CD8-positive, alpha-beta memory T cell (primary cell): ENCODE measurements at regions not wholly inside any gene's neighbourhood (a gene's known extent, or its start where the extent isn't known, plus 50 kb on each side); places are given as distances from the start of the nearest gene placed in this dataset.

Experiments
- CTCF ChIA-PET: fragments of 350-600 bp; sonication (Branson Sonifier 250); formaldehyde crosslinking; loops from one replicate; lab custom pipeline; 2021; ENCODE audit warnings: antibody characterized with exemption; lab: Charles Lee
- POLR2A ChIA-PET: fragments of 350-600 bp; sonication (Branson Sonifier 250); formaldehyde crosslinking; loops from one replicate; lab custom pipeline; 2021; ENCODE audit warnings: antibody characterized with exemption; lab: Charles Lee
- DNase-seq, 5 donors: peaks; one replicate each; pipeline versions ENCODE4 v3.0.0 to v3.0.0-alpha.2; 2020 to 2022; ENCODE audit warnings: mixed read lengths in 1 of 5
- H3K27ac ChIP-seq: one replicate; pipeline ENCODE4 v1.7.0; 2013; ENCODE audit warnings: low read depth, mild to moderate bottlenecking, low read length, moderate library complexity
- H3K27me3 ChIP-seq: 2 replicates; pipeline ENCODE4 v1.7.0; 2013; ENCODE audit warnings: low read length, mild to moderate bottlenecking; ENCODE audit not compliant: insufficient read depth, poor library complexity, severe bottlenecking
- H3K36me3 ChIP-seq: 2 replicates; pipeline ENCODE4 v1.7.0; 2013; ENCODE audit warnings: mild to moderate bottlenecking, low read length, moderate library complexity; ENCODE audit not compliant: insufficient read depth
- H3K4me1 ChIP-seq: 2 replicates; pipeline ENCODE4 v1.7.0; 2013; ENCODE audit warnings: mild to moderate bottlenecking, low read length, moderate library complexity; ENCODE audit not compliant: insufficient read depth
- H3K4me3 ChIP-seq: 2 replicates; pipeline ENCODE4 v1.7.0; 2013; ENCODE audit warnings: mild to moderate bottlenecking, low read length
- H3K9me3 ChIP-seq: 2 replicates; pipeline ENCODE4 v1.7.0; 2013; ENCODE audit warnings: mild to moderate bottlenecking, low read length
- H3K27ac Mint-ChIP-seq, 8 donors: one replicate each; pipeline ENCODE4 v1.8.0; 2020 to 2021; ENCODE audit warnings: mixed read lengths in 8 of 8, mild to moderate bottlenecking in 6 of 8, inconsistent platforms in 3 of 8, moderate library complexity in 3 of 8
- H3K27me3 Mint-ChIP-seq, 2 donors: one replicate each; pipeline ENCODE4 v1.8.0; 2020 to 2021; ENCODE audit warnings: mixed read lengths in 2 of 2, mild to moderate bottlenecking in 1 of 2, moderate library complexity in 1 of 2
- H3K36me3 Mint-ChIP-seq, 3 donors: one replicate each; pipeline ENCODE4 v1.8.0; 2020 to 2021; ENCODE audit warnings: mixed read lengths in 3 of 3, inconsistent platforms in 1 of 3, mild to moderate bottlenecking in 1 of 3
- H3K4me1 Mint-ChIP-seq, 3 donors: one replicate each; pipeline ENCODE4 v1.8.0; 2020 to 2021; ENCODE audit warnings: mixed read lengths in 3 of 3, inconsistent platforms in 1 of 3, mild to moderate bottlenecking in 1 of 3
- H3K4me3 Mint-ChIP-seq, 7 donors: one replicate each; pipeline ENCODE4 v1.8.0; 2020 to 2021; ENCODE audit warnings: mixed read lengths in 7 of 7, mild to moderate bottlenecking in 6 of 7, moderate library complexity in 4 of 7, inconsistent platforms in 2 of 7
- H3K9me3 Mint-ChIP-seq, 5 donors: one replicate each; pipeline ENCODE4 v1.8.0; 2020 to 2022; ENCODE audit warnings: mixed read lengths in 5 of 5, mild to moderate bottlenecking in 3 of 5, moderate library complexity in 2 of 5, inconsistent platforms in 1 of 5

DNA sequence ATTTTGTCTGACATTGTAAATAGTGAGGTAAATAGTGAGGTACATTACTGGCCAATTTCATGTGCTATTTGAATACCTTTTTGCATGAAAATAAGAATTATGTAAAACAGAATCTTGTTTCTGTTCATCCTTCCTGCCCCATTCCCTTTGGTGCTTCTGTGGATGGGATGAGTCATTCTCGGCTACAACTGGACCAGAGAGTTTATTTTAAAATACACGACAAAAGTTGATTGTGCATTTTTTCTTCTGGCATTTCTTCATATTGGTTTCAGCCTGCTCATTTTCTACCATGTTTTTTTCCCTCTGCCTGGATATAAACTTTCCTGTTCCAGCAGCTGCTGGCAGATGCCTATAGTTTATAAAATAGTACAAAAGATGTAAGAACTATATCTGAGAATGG is 107.5 kb downstream of the CYSLTR2 start:
- H3K27me3 ChIP-seq, result no peaks in the 10 kb centered on the region
- ChIA-PET POLR2A (no interaction called here), CTCF (no interaction called here)
- no peak overlapping the region for H3K4me3 ChIP-seq
- H3K36me3 ChIP-seq, result no peaks in the 10 kb centered on the region
- Mint-ChIP-seq H3K36me3 (peaks cover 0 to 31% (median 2%) of the 10 kb centered on the region in 3 donors), H3K27ac (no peak overlapping the region), H3K4me3 (no peak overlapping the region), H3K4me1 (no peaks in the 10 kb centered on the region), H3K9me3 (peaks cover 3 to 34% (median 28%) of the 10 kb centered on the region in 5 donors), H3K27me3 (peaks cover 4 to 17% of the 10 kb centered on the region in 2 donors)
- H3K27ac ChIP-seq, result no peak overlapping the region
- no peaks in the 10 kb centered on the region for H3K9me3 ChIP-seq
- no peaks in the 10 kb centered on the region for H3K4me1 ChIP-seq
- no peak for DNase-seq

- Mint-ChIP-seq H3K27me3 (peaks cover 8 to 28% of the 10 kb centered on the region in 2 donors), H3K9me3 (peaks cover 7 to 38% (median 27%) of the 10 kb centered on the region in 5 donors), H3K27ac (no peak overlapping the region), H3K4me3 (no peak overlapping the region), H3K4me1 (peaks cover 3 to 21% (median 5%) of the 10 kb centered on the region in 3 donors), H3K36me3 (peaks cover 0 to 9% (median 0%) of the 10 kb centered on the region in 3 donors)
- Histone ChIP-seq H3K9me3 (no peaks in the 10 kb centered on the region), H3K36me3 (no peaks in the 10 kb centered on the region), H3K4me3 (no peak overlapping the region), H3K4me1 (no peaks in the 10 kb centered on the region), H3K27me3 (no peaks in the 10 kb centered on the region), H3K27ac (no peak overlapping the region)
- POLR2A ChIA-PET, result no interaction called here
- DNase-seq, result peak; percentile 61 to 83 (median 75)
- CTCF ChIA-PET, result interaction anchor here (0.6 to 2.4 kb wide), 29 partner anchors 9 to 1876 kb away, joined by 3 to 13 read pairs (median 3); partner anchors contain the start of gene ITM2B
These were observed 115.5 kb downstream of the CYSLTR2 start for GRCh38 chr13:48769107-48769704.

DNA sequence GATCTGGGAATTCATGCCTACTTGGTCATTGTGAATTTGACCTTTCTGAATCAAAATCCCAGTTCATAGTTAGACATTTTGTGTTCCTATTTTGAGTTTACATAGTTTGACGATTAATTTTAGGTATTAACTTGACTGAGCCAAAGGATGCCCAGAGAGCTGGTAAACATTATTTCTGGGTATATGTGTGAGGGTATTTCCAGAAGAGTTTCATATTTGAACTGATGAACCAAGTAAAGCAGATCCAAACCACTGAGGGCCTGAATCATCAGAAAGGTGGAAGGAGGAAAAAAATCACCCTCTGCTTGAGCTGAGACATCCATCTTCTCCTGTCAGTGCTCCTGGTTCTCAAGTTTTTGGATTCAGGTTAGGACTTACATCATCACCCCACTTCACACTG is 116.6 kb downstream of the CYSLTR2 start:
- POLR2A ChIA-PET, result no interaction called here
- H3K36me3 Mint-ChIP-seq, result peaks cover 0 to 3% (median 0%) of the 10 kb centered on the region in 3 donors
- peaks cover 7 to 26% (median 16%) of the 10 kb centered on the region in 5 donors for H3K9me3 Mint-ChIP-seq

GRCh38 chr13:48772908-48773307 is 119.2 kb downstream of the CYSLTR2 start:
- Mint-ChIP-seq H3K36me3 (peaks cover 0 to 3% (median 0%) of the 10 kb centered on the region in 3 donors), H3K9me3 (peaks cover 0 to 11% (median 7%) of the 10 kb centered on the region in 5 donors), H3K4me1 (peaks cover 3 to 21% (median 5%) of the 10 kb centered on the region in 3 donors), H3K27me3 (peaks cover 8 to 44% of the 10 kb centered on the region in 2 donors), H3K4me3 (no peak overlapping the region), H3K27ac (no peak overlapping the region)
- Histone ChIP-seq H3K36me3 (no peaks in the 10 kb centered on the region), H3K4me3 (no peak overlapping the region), H3K27ac (no peak overlapping the region), H3K27me3 (no peaks in the 10 kb centered on the region), H3K4me1 (no peaks in the 10 kb centered on the region), H3K9me3 (no peaks in the 10 kb centered on the region)
- ChIA-PET POLR2A (interaction anchor here (0.6 kb wide), 1 partner anchor 136 kb away, joined by 8 read pairs; no protein-coding TSS in a partner anchor), CTCF (no interaction called here)
- no peak for DNase-seq

More for the DNA sequence above, 116.6 kb downstream of the CYSLTR2 start:
- Histone ChIP-seq H3K36me3 (no peaks in the 10 kb centered on the region), H3K27me3 (no peaks in the 10 kb centered on the region), H3K27ac (no peak overlapping the region), H3K9me3 (no peaks in the 10 kb centered on the region), H3K4me1 (no peaks in the 10 kb centered on the region), H3K4me3 (no peak overlapping the region)
- CTCF ChIA-PET, result interaction anchor here (0.7 to 2.0 kb wide), 5 partner anchors 40 to 1877 kb away, joined by 3 to 4 read pairs (median 3); no protein-coding TSS in a partner anchor
- Mint-ChIP-seq H3K4me3 (no peak overlapping the region), H3K4me1 (peaks cover 3 to 21% (median 5%) of the 10 kb centered on the region in 3 donors), H3K27ac (no peak overlapping the region), H3K27me3 (peaks cover 8 to 38% of the 10 kb centered on the region in 2 donors)
- no peak for DNase-seq

GRCh38 chr13:48773531-48774275 is 120.0 kb downstream of the CYSLTR2 start:
- DNase-seq, result no peak
- peaks cover under 1 to 4% (median 3%) of the 10 kb centered on the region in 5 donors for H3K9me3 Mint-ChIP-seq
- Histone ChIP-seq H3K27ac (no peak overlapping the region), H3K36me3 (no peaks in the 10 kb centered on the region), H3K4me3 (no peak overlapping the region), H3K4me1 (no peaks in the 10 kb centered on the region), H3K9me3 (no peaks in the 10 kb centered on the region), H3K27me3 (no peaks in the 10 kb centered on the region)
- CTCF ChIA-PET, result no interaction called here
- peaks cover 2 to 41% of the 10 kb centered on the region in 2 donors for H3K27me3 Mint-ChIP-seq
- no peak overlapping the region for H3K4me3 Mint-ChIP-seq
- H3K27ac Mint-ChIP-seq, result no peak overlapping the region
- POLR2A ChIA-PET, result interaction anchor here (0.6 kb wide), 1 partner anchor 137 kb away, joined by 8 read pairs; no protein-coding TSS in a partner anchor
- H3K4me1 Mint-ChIP-seq, result peaks cover 3 to 21% (median 5%) of the 10 kb centered on the region in 3 donors
- peaks cover 0 to 3% (median 0%) of the 10 kb centered on the region in 3 donors for H3K36me3 Mint-ChIP-seq

DNA sequence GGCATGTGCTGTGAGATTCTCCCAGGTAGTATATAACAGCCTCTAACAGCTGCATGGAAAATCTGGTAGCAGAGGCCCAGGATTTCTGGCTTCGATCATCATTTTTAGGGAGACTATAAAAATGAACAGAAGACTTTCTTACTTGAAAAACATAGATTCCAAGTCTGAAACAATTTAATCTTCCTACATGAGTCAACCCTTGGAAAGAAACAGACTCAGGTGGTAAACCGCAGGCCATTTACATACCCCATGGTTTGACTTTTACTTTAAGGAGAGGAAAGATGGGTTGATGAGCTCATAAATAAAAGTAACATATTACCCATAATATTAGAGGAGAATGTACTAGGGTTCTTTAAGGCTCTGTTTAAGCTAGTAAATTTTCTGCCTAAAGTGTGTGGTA is 121.6 kb downstream of the CYSLTR2 start:
- Histone ChIP-seq H3K27me3 (no peaks in the 10 kb centered on the region), H3K9me3 (no peaks in the 10 kb centered on the region), H3K4me1 (no peaks in the 10 kb centered on the region), H3K27ac (no peak overlapping the region), H3K36me3 (no peaks in the 10 kb centered on the region), H3K4me3 (no peak overlapping the region)
- CTCF ChIA-PET, result no interaction called here
- H3K36me3 Mint-ChIP-seq, result peaks cover 0 to 3% (median 0%) of the 10 kb centered on the region in 3 donors
- H3K9me3 Mint-ChIP-seq, result peaks cover 2 to 16% (median 11%) of the 10 kb centered on the region in 5 donors
- H3K4me1 Mint-ChIP-seq, result peaks cover 0 to 16% (median 0%) of the 10 kb centered on the region in 3 donors
- POLR2A ChIA-PET, result no interaction called here
- no peak overlapping the region for H3K4me3 Mint-ChIP-seq
- H3K27me3 Mint-ChIP-seq, result peaks cover 2 to 35% of the 10 kb centered on the region in 2 donors
- no peak for DNase-seq
- no peak overlapping the region for H3K27ac Mint-ChIP-seq

DNA sequence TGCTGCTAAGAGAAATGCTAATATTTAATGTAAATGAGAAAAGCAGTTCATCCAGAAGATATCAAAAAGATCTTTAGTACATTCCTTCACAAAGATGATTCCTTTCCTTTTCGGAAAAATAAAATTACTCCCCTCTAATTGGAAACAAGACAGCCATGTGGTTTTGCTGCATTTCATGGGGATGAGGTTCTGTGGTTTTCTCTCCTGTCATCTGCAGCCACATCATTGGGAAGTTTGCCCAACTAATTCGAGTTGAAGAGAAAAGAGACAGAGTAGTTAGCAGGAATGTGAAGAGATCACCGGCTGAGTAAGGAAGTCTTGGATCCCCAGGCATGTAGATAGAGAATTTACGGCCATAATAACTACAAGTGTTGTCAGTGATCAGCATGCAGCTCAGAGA is 122.1 kb downstream of the CYSLTR2 start:
- H3K27ac Mint-ChIP-seq, result no peak overlapping the region
- no peak for DNase-seq
- no peak overlapping the region for H3K4me3 Mint-ChIP-seq
- H3K27me3 Mint-ChIP-seq, result peaks cover 2 to 35% of the 10 kb centered on the region in 2 donors
- H3K4me1 ChIP-seq, result no peaks in the 10 kb centered on the region
- no peaks in the 10 kb centered on the region for H3K27me3 ChIP-seq
- peaks cover 0 to 16% (median 0%) of the 10 kb centered on the region in 3 donors for H3K4me1 Mint-ChIP-seq
- no peaks in the 10 kb centered on the region for H3K36me3 ChIP-seq
- peaks cover under 1% of the 10 kb centered on the region for H3K9me3 ChIP-seq
- POLR2A ChIA-PET, result no interaction called here
- H3K27ac ChIP-seq, result no peak overlapping the region
- CTCF ChIA-PET, result no interaction called here
- H3K36me3 Mint-ChIP-seq, result peaks cover 0 to 3% (median 0%) of the 10 kb centered on the region in 3 donors
- no peak overlapping the region for H3K4me3 ChIP-seq
- peaks cover 2 to 20% (median 15%) of the 10 kb centered on the region in 5 donors for H3K9me3 Mint-ChIP-seq

DNA sequence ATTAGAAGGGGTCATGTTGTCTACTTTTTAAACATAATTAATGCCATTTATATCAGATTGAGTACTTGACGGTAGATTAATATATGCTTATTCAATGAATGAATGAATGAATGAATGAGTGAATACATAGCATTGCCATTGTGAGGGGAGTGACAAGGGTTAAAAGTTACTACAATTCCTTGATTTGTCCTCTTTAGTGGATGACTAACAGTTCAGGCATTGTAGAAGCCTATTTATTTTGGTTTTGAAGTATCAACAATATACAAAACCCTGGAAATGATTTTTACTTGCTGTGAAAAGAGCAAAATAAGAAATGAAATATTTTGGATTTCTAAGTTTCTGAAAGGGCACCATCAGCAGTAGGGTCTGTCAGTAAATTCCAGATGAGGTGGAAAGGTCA is 122.7 kb downstream of the CYSLTR2 start:
- Histone ChIP-seq H3K4me3 (no peak overlapping the region), H3K27ac (no peak overlapping the region), H3K27me3 (no peaks in the 10 kb centered on the region), H3K9me3 (peaks cover 5% of the 10 kb centered on the region), H3K36me3 (no peaks in the 10 kb centered on the region), H3K4me1 (no peaks in the 10 kb centered on the region)
- CTCF ChIA-PET, result no interaction called here
- POLR2A ChIA-PET, result no interaction called here
- DNase-seq, result no peak
- H3K27me3 Mint-ChIP-seq, result peaks cover 2 to 35% of the 10 kb centered on the region in 2 donors
- H3K36me3 Mint-ChIP-seq, result peaks cover 0 to 3% (median 0%) of the 10 kb centered on the region in 3 donors
- H3K27ac Mint-ChIP-seq, result no peak overlapping the region
- no peak overlapping the region for H3K4me3 Mint-ChIP-seq
- peaks cover 4 to 26% (median 17%) of the 10 kb centered on the region in 5 donors for H3K9me3 Mint-ChIP-seq
- peaks cover 0 to 16% (median 0%) of the 10 kb centered on the region in 3 donors for H3K4me1 Mint-ChIP-seq
